GM21717 (cell line): ENCODE measurements at regions not wholly inside any gene's neighbourhood (a gene's known extent, or its start where the extent isn't known, plus 50 kb on each side); places are given as distances from the start of the nearest gene placed in this dataset.
"Not testable (repeated sequence)": the region's sequence is repeated elsewhere in the genome, so short reads cannot be mapped to it uniquely, and the experiment has no call there.

Experiments used
- ATAC-seq: cut with Tn5 transposase; IDR thresholded peaks from one replicate; pipeline ENCODE4 v1.9.1; 2021; ENCODE audit warnings: mild to moderate bottlenecking, moderate library complexity; ENCODE audit not compliant: unreplicated experiment

DNA sequence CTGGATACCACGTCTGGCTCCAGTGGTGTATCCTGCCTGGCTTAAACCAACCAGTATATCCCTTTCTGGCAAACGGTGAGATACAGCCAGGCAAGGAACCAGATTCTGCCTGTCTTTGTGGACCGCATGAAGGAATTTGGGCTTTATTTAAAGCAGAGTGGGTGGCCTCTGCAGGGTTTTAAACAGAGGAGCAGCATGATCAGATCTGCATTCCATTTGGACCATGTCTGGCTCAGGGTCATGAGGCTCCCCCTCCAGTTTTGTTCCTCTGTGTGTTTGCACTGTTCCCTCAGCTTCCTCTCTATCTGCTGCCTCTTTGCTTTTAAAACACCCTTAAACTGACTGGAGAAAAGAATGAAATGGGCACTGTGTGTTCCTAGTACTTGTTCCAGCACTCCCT lies 195.0 kb downstream of the GIPC2 start:
- no peak for ATAC-seq

DNA sequence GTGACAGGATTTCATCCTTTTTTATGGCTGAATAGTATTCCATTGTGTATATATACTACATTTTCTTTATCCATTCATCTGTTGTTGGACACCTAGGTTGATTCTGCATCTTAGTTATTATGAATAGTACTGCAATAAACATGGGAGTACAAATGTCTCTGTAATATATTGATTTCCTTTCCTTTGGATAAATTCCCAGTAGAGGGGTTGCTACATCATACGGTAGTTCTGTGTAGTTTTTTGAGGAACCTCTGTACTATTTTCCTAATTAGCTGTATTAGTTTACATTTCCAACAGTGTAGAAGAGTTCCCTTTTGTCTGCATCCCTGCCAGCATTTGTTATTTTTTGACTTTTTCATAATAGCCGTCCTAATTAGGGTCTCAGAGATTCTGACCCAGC lies 201.3 kb downstream of the GIPC2 start:
- ATAC-seq = no peak

DNA sequence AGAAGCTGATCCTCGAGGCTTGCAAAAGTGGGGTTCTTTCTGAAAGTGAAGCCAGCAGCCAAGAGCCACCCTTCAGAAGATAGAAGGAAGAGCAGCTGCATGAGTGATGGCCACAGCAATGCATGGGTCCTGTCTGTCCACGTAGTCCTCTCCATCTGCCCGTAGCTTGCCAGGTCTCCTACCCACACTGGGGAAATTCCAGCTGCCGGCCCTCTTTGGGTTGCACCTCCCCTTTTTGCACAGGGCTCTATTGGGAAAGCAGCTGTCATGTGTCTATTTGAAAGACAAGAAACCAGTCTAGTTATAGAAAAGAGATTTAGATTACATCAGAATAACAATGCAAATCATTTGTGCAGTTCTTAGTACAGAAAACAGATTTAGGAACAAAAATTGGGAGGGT lies 204.4 kb downstream of the GIPC2 start:
- no peak for ATAC-seq

DNA sequence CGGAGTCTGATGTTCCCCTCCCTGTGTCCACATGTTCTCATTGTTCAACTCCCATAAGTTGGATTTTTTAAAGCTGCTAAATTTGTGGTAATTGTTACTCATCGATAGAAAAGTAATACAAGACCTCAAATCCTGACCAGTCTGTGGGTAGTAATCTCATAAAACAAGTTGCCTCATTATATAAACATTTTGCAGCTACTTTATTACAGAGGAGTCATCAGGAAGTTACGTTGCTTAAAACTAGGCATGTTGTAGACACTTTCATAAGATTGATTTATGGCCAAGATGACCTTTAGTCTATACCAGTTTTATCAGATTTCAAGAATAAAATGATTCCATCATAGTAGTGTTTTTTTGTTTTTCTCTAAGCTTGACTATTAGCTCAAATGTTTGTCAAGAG lies 208.8 kb downstream of the GIPC2 start:
- no peak for ATAC-seq

DNA sequence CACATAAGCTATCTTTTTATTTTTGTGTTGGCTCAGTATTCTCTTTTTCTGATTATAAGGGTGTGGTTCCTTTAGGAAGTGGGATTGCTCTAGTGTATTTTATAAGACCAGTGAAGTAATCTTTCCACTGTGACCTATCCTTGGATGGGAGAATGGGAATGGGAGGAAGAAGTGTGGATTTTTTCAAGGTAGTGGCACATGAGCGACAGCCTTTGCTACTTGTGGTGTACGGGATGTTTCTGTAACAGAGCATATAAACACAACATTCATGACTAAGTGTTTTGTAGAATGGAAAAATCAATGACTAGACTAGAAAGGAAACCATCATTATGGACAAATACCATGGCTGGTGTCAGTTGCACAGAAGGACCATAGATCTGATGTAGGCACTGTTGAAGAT lies 209.6 kb downstream of the GIPC2 start:
- no peak for ATAC-seq

DNA sequence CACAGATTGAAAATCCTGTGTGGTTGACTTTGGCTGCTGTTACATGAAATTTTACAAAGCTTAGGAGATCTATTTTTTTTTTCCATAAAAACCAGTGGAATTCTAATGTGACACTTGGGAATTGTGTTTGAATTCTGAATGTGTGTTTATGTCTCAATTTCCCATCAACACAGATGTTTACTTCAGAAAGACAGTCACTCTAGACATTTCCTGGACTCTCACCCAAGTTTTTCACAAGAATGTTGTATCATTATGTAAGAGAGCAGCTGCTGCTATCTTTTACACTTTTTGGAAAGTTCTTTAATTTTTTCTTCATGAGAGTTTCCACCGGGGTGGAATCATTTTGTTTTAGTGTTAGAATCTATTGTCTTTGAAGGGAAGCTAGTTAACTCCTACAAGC lies 210.1 kb downstream of the GIPC2 start:
- no peak for ATAC-seq

DNA sequence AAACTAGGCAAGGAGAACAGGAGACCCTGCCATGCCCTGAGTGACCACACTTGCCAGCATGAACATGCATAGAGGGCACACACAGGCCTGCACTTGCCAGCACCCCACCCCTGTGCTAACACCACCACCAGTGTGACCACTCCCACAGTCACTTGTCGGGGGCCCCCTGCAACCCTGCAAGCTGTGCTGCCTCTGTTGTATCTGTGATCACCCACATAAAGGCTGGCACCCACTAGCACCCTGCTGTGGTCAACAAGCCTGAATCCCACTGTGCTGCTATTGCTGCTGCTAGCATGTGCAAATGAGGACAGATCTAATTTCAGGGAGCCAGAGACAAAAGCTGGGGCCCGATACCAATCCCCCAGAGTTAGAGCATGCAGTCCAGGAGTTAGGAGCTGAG lies 217.7 kb downstream of the GIPC2 start:
- no peak for ATAC-seq

DNA sequence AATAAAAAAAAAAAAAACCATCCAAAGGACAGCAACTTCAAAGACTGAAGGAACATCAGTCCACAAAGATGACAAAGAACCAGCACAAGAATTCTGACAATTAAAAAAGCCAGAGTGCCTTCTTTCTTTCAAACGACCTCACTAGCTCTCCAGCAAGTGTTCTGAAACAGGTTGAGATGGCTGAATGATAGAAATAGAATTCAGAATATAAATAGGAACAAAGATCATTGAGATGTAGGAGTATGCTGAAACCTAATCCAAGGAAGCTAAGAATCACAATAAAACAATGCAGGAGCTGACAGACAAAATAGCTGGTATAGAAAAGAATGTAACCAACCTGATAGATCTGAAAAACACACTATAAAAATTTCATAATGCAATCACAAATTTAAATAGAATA lies 218.2 kb downstream of the GIPC2 start:
- ATAC-seq = no peak

DNA sequence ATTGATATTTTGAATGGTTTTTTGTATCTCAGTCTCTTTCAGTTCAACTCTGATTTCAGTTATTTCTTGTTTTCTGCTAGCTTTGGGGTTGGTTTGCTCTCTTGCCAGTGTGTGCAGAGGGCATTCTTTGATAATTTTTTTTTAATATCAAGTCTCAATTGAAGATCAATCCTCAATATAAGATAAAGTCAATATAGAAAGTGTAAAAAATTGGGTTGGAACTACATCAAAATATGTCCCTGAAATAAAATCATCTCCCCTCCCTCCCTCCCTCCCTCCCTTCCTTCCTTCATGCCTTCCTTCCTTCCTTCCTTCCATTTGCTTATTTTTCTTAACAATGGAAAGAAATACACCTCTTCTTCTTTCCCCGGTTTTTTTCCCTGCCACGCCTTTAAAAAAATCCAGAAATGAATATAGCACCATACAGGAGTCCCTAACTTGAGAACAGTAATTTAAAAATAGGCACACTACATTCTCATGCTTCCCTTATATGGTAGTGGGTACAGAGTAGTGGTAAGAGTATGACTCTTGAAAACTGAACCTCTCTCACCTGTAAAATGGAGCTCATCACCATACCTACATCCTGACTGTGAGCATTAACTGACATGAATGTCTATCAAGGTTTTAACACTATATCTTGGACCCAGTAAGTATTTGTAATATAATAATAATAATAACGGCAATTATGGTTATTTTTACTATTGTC lies 221.9 kb downstream of the GIPC2 start:
- no peak for ATAC-seq

DNA sequence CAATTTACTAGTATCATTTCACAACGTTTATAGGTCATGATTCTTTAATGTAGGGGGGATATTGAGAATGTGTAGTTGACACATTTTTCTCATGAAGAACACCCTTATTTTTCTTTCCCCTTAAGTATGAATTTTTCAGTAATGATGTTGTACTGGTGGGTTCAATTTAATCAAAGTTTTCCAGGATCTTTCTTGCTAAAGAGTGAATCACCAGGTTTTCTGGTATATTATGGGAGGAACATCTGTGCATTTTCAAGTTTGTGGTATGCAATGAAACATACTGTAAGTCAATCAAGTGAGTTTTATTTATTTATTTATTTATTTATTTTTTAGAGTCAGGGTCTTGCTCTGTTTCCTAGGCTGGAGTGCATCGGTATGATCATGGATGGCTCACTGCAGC lies 221.2 kb upstream of the PTGFR start:
- no peak for ATAC-seq

DNA sequence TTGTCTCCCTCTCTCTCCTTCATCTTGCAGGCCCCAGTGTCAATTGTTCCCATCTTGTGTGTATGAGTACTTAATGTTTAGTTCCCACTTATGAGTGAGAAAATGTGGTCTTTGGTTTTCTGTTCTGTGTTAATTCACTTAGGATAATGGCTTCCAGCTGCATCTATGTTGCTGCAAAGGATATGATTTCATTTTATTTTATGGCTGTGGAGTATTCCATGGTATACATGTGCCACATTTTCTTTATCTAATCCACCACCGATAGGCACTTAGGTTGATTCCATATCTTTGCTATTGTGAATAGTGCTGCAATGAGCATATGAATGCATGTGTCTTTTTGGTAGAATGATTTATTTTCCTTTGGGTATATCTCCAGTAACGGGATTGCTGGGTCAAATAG lies 219.4 kb upstream of the PTGFR start:
- ATAC-seq = not testable (repeated sequence)

DNA sequence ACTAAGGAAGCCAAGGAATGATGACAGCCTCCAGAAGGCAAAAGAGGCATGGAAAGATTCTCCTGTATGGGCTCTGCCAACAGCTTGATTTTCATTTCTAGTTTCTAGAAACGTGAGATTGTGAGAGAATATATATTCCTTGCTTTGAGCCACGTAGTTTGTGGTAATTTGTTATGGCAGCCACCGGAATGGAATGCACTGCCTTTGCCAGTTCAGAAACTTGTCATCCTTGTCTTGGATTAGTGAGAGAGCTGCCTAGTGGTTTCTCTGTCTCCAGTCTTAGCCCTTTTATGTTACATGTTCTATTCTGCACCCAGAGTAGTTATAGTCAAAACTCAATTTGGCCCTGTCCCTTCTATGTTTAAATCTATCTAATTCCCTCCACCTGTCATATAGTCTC lies 216.0 kb upstream of the PTGFR start:
- no peak for ATAC-seq

DNA sequence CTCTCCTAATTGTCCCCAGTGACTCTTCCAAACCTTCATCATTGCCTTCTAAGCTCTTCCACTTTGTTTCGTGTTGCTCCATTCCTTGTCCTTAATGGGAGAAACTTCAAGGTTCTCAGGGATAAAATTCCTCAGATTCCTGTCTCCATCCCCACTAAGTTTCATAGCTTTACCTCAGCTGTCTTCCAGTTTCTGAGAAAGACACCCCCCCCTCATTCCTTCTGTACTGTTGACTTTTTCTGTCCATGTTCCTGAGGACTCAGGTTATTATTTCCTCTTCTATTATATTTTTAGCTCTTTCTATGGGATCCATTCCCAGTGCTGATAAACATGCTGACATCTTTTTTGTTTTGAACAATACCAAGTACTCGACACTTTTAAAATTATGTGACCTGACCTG lies 215.3 kb upstream of the PTGFR start:
- no peak for ATAC-seq

DNA sequence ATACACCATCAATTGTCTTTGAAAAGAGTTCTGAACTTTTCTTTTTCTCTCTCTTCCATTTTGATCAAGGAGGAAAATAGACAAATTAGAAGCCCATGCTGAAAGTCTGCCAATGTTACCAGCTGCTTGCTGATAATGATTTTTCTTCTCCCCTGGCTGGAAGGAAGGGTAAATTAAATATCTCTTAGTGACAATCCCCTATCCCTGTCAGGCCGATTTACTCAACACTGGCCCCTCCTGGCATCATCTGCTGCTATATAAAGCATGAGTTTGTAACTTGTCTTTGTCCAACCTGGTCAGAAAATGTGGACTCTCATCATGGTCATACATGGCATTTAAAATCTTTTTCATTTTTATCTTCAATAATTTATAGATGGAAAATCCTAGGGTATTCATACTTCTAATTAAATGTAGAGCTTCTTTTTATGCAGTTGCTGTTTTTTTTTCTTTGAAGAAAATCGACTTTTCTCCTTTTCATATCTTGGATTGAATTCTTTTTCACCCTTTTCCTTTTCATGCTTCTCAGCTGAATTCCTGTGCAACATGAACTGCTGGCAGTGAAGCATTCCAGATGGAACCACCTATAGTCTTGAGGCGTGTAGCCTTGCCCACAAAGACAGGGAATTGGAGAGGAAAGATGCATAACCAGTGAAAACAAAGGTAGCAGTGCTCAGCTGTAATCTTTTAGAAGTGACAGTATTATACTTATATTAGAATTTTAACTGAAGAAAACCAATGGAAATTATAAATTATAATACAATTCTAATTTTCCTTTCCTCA lies 214.7 kb upstream of the PTGFR start:
- ATAC-seq = no peak

DNA sequence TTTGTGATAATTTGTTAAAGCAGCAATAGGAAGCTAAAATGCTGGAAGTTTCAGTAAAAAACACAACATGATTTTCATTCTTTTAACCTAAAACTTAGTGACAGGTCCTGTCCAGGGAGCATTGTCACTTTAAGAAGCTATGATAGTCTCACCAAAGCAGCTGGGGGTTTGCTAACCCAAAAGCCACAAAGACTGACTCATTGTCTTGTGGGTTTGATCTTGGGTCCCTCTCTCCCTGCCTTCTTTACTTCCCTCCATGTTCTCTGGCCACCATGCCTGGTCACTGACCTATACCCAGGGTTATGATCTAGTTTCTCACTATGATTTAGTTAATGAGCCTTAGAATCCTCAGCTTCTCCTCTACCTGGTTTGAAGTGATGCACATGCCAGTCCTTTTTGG lies 213.5 kb upstream of the PTGFR start:
- peak; percentile 51 for ATAC-seq

DNA sequence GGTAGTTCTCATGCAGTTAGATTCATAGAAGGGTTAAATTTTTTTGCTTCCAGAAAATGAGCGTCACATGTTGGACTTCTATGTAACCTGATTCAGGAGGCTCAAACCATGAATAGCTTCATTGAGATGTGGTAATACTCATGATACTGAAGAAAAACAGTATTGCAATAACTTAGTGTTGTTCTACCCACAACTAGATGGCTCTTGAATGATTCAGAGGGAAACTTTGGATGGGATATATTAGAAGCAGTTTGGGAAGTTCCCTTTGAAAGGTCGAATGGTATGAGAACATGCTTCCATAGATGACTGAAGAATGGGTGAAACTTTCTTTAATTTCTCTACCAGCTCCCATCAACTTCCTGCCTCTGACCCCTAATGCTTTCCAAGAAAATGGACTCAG lies 211.7 kb upstream of the PTGFR start:
- no peak for ATAC-seq

DNA sequence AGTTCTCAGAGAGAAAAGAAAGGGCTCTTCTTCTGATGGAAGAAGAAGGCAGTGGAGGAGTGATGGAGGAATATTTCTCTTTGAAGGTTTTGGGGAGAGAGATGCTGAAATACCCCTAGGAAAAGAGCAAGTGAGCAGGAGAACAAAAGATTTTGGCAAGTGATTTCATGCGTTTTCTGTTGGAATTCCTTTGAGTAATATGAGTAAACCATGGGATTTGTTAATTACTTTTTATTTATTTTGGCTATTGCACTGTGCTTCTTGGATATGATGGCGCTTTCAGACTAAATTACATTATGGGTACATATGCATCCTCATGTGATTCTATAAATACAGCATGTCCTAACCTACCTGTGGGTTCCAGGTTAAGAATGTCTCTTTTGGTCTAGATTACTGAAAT lies 210.1 kb upstream of the PTGFR start:
- no peak for ATAC-seq

DNA sequence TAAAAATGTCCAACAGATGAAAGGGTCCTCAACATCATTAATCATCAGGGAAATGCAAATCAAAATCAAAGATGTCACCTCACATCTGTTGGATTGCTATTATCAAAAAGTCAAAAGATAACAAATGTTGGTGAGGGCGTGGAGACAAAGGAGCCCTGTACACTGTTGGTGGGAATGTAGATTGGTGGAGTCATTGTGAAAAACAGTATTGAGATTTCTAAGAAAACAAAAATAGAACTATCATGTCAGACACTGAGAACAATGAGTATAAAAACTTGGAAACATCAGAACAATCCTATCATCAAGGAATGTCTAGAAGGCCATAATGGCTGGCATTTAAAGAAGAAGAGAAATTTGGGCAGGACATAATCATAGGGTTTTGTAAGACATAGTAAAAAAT lies 209.2 kb upstream of the PTGFR start:
- ATAC-seq = no peak

DNA sequence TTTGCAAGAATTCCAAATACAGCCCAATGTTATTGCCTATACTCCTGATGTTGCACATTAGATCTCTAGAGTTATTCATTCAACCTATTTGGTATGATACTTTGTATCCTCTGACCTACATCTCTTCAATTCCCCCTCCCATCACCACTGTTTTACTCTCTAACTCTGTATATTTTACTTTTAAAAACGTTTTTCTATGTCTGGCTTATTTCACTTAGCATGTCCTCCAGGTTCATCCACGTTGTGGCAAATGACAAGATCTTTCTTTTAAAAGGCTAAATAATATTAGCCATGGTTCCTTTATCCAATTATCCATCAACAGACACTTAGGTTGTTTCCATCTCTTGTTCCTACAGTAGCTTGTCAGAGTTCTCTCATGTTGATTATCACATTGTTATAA lies 207.1 kb upstream of the PTGFR start:
- no peak for ATAC-seq

DNA sequence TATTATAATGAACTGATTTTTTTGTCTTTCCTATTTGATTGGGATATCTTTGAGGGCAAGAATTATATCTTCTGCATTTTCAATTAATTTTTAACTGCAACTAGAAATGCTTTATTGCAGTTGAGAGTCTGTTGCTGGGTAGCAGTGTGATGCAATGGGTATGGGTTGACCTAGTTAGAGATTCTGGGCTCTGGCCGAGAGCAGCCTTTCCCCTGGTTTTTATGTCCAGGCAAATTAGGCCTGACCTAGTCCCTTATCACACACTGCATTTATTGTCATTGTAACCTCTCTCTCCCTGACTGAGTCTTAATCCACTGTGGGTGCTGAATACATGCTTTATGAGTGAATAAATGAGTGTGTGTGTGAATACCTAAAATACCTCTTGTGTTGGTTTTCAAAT lies 206.4 kb upstream of the PTGFR start:
- no peak for ATAC-seq

DNA sequence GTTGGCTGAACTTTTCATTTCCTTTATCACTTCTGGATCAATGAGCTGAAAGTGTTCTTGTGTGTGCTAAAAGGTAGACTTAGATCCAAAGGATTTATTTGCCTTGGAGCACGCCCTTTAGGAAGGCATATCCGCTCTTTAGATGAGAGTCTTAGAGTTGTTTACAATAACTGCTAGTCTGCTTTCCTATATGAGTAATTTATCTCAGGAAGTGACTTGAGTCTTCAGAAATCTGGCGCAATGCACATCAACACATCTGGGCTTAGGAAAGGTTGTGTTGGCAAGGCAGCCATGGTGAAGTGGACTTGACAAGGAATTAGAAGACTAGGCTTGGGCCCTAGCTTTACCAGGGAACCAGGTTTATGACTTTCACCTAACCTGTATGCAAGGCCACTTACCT lies 204.1 kb upstream of the PTGFR start:
- ATAC-seq = no peak

DNA sequence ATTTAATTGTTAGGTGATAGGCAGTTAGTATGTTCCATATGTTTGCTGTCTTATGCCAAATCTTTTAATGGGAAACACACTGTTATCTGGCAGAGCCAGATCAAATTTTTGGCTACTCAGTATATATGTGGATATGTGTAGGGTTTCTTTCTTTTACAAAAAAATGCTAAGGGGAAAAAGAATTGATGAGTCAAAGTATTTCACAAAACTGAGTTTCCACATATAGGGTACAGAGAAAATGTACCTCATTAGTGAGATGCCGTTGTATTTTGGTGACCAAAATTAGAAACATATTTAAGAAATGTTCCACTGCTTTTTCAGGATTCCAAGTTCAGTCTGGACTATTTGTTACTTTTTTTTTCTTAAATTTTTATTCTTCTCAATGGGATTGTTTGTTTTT lies 201.2 kb upstream of the PTGFR start:
- no peak for ATAC-seq

DNA sequence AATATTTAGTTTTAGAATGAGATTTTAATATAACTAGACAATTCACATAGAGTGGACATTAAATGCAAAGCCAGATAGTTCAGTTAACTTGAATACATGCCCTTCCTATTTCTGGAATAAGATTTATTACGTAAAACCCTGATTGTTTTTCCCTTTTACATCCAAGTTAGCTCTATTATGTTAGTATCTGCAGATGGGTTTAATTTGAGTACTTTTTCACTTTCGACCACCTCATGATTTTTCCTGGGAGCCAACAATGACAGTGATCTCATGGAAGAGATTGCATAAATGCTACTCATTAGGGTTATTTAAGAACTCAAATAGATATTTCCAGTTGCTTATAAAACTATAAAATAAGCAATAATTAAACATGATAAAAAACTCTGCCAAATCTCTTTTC lies 199.4 kb upstream of the PTGFR start:
- no peak for ATAC-seq
